GM23338 (cell line): ENCODE measurements at regions not wholly inside any gene's neighbourhood (a gene's known extent, or its start where the extent isn't known, plus 50 kb on each side); places are given as distances from the start of the nearest gene placed in this dataset.

Experiments used
- ATAC-seq: fragments of 200-7000 bp; cut with Tn5 transposase; 3 replicates; pipeline ENCODE4 v1.9.1; 2020
- DNase-seq: peaks from one replicate; pipeline ENCODE4 v3.0.0-alpha.2; 2015; ENCODE audit warnings: low spot score
- H2AFZ ChIP-seq: fragments of 200-600 bp; sonication (generic); 2 replicates; pipeline ENCODE4 v1.8.0; 2016; ENCODE audit warnings: antibody characterized with exemption, mild to moderate bottlenecking, moderate library complexity
- H3F3A ChIP-seq: fragments of 200-600 bp; sonication (generic); replicated peaks from 2 replicates; pipeline ENCODE4 v1.8.0; 2017; ENCODE audit warnings: antibody characterized with exemption, mixed run types, low read depth
- H3K27ac ChIP-seq: fragments of 200-600 bp; sonication (generic); 2 replicates; pipeline ENCODE4 v1.6.1; 2016; ENCODE audit warnings: low read depth
- H3K27me3 ChIP-seq: fragments of 200-600 bp; sonication (generic); 2 replicates; pipeline ENCODE4 v1.8.0; 2016; ENCODE audit warnings: mild to moderate bottlenecking, mixed run types, moderate library complexity; ENCODE audit not compliant: insufficient read depth
- H3K36me3 ChIP-seq: fragments of 200-600 bp; sonication (generic); 2 replicates; pipeline ENCODE4 v1.8.0; 2016; ENCODE audit warnings: mild to moderate bottlenecking; ENCODE audit not compliant: insufficient read depth
- H3K4me1 ChIP-seq: fragments of 200-600 bp; sonication (generic); 2 replicates; pipeline ENCODE4 v1.8.0; 2016; ENCODE audit warnings: mild to moderate bottlenecking, moderate library complexity; ENCODE audit not compliant: insufficient read depth
- H3K4me2 ChIP-seq: fragments of 200-600 bp; sonication (generic); 2 replicates; pipeline ENCODE4 v1.7.1; 2017; ENCODE audit warnings: mixed run types
- H3K4me3 ChIP-seq: fragments of 200-600 bp; sonication (generic); 2 replicates; pipeline ENCODE4 v1.6.1; 2016; ENCODE audit warnings: mixed run types
- H3K79me2 ChIP-seq: fragments of 200-600 bp; sonication (generic); replicated peaks from 2 replicates; pipeline ENCODE4 v1.8.0; 2017; ENCODE audit warnings: mild to moderate bottlenecking; ENCODE audit not compliant: insufficient read depth
- H3K9me2 ChIP-seq: fragments of 200-600 bp; sonication (generic); 2 replicates; pipeline ENCODE4 v1.8.0; 2017; ENCODE audit not compliant: insufficient read depth
- H4K20me1 ChIP-seq: fragments of 200-600 bp; sonication (generic); replicated peaks from 2 replicates; pipeline ENCODE4 v1.8.0; 2017; ENCODE audit warnings: mild to moderate bottlenecking; ENCODE audit not compliant: insufficient read depth
- H3K27ac Mint-ChIP-seq: 2 replicates; pipeline ENCODE4 v1.8.0; 2020; ENCODE audit warnings: inconsistent platforms, mild to moderate bottlenecking, moderate library complexity, mixed read lengths
- H3K27me3 Mint-ChIP-seq: 3 replicates; pipeline ENCODE4 v1.8.0; 2022; ENCODE audit warnings: low read depth, mild to moderate bottlenecking, moderate library complexity, mixed read lengths, inconsistent platforms; ENCODE audit not compliant: insufficient read depth, poor library complexity
- H3K36me3 Mint-ChIP-seq: 3 replicates; pipeline ENCODE4 v1.8.0; 2021; ENCODE audit warnings: low read depth, mild to moderate bottlenecking, inconsistent platforms, moderate library complexity, mixed read lengths
- H3K4me1 Mint-ChIP-seq: 3 replicates; pipeline ENCODE4 v1.8.0; 2020; ENCODE audit warnings: mild to moderate bottlenecking, inconsistent platforms, mixed read lengths
- H3K4me3 Mint-ChIP-seq: 3 replicates; pipeline ENCODE4 v1.8.0; 2021; ENCODE audit warnings: moderate library complexity, mild to moderate bottlenecking, inconsistent platforms, mixed read lengths
- H3K9me3 Mint-ChIP-seq: 3 replicates; pipeline ENCODE4 v1.8.0; 2020; ENCODE audit warnings: moderate library complexity, mild to moderate bottlenecking, inconsistent platforms, mixed read lengths
- CREB1 ChIP-seq: fragments of 250-450 bp; sonication (Bioruptor Pico); IDR thresholded peaks from 2 replicates; pipeline ENCODE4 v1.5.0; 2020; ENCODE audit warnings: low read depth, mild to moderate bottlenecking, moderate library complexity
- EZH2phosphoT487 ChIP-seq: fragments of 200-600 bp; sonication (generic); IDR thresholded peaks from one replicate; pipeline ENCODE4 v1.8.1; 2018; ENCODE audit warnings: antibody characterized with exemption; ENCODE audit not compliant: unreplicated experiment
- JUNB ChIP-seq: IDR thresholded peaks from one replicate; pipeline ENCODE4 v1.6.1; 2016; ENCODE audit warnings: antibody characterized with exemption; ENCODE audit not compliant: unreplicated experiment
- POLR2AphosphoS5 ChIP-seq: IDR thresholded peaks from 2 replicates; pipeline ENCODE4 v1.6.1; 2016; ENCODE audit warnings: antibody characterized with exemption, low read depth
- ZNF114 ChIP-seq: fragments of 250-450 bp; sonication (Bioruptor Pico); IDR thresholded peaks from 2 replicates; pipeline ENCODE4 v1.5.0; 2020; ENCODE audit warnings: mild to moderate bottlenecking, moderate library complexity
- TF ChIP-seq, protein P1 (sequence below): IDR thresholded peaks from 2 replicates; pipeline ENCODE4 v1.6.1; 2016; ENCODE audit warnings: antibody characterized with exemption
- TF ChIP-seq, protein P2 (sequence below): IDR thresholded peaks from one replicate; pipeline ENCODE4 v1.6.1; 2018; ENCODE audit warnings: antibody characterized with exemption; ENCODE audit not compliant: unreplicated experiment
- TF ChIP-seq, protein P3 (sequence below), 2 experiments: fragments of 200-600 bp in 1 of 2; sonication (generic) in 1 of 2; conservative IDR thresholded peaks; 2 replicates each; pipeline versions ENCODE4 v1.5.1 to v1.6.1; 2016 to 2017; ENCODE audit warnings: antibody characterized with exemption in 2 of 2, low read depth in 2 of 2, mild to moderate bottlenecking in 2 of 2, moderate library complexity in 1 of 2

DNA sequence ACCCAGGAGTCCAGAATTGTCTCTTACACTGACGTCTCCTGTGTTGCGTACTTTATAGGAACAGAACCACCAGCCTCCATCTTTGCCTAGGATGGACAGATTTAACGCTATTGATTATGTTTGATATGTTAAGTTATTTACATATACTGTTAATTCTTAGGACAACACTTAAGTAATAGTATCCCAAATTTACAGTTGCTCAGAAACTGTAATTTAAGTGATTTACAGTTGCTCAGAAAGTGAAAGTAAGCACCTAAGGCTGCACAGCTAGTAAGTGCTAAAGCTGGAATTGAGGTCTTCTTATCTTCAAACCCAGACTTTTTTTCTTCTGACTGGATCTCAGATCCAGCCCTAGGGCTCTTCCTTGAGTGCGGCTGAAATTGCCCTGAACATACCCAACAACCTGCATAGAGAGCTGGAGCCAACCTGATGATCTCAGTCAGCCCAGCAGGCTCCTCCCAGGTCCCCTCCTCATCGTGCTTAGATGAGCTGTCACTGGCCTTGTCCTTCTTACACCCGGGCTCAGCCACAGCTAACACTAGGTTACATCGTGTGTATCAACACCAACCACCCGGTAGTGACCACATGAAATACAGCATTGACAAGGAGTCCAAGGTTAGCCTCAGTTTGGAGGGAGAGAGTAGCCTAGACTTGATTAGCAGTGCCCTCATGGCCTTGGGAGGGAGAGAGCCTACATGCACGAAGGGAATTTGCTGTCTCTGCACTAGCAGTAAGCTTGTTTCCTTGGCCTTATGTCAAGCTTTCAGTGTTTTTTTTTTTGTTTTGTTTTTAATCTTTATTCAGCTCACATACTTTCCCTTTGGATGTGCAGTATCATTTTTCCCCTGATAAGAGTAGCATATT, 111.1 kb upstream of the ARHGAP5 start (continued):
- TF ChIP-seq, protein P1, sequence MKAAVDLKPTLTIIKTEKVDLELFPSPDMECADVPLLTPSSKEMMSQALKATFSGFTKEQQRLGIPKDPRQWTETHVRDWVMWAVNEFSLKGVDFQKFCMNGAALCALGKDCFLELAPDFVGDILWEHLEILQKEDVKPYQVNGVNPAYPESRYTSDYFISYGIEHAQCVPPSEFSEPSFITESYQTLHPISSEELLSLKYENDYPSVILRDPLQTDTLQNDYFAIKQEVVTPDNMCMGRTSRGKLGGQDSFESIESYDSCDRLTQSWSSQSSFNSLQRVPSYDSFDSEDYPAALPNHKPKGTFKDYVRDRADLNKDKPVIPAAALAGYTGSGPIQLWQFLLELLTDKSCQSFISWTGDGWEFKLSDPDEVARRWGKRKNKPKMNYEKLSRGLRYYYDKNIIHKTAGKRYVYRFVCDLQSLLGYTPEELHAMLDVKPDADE, result no peak
- TF ChIP-seq POLR2AphosphoS5 (no peak), EZH2phosphoT487 (no peak)
- TF ChIP-seq, protein P2, sequence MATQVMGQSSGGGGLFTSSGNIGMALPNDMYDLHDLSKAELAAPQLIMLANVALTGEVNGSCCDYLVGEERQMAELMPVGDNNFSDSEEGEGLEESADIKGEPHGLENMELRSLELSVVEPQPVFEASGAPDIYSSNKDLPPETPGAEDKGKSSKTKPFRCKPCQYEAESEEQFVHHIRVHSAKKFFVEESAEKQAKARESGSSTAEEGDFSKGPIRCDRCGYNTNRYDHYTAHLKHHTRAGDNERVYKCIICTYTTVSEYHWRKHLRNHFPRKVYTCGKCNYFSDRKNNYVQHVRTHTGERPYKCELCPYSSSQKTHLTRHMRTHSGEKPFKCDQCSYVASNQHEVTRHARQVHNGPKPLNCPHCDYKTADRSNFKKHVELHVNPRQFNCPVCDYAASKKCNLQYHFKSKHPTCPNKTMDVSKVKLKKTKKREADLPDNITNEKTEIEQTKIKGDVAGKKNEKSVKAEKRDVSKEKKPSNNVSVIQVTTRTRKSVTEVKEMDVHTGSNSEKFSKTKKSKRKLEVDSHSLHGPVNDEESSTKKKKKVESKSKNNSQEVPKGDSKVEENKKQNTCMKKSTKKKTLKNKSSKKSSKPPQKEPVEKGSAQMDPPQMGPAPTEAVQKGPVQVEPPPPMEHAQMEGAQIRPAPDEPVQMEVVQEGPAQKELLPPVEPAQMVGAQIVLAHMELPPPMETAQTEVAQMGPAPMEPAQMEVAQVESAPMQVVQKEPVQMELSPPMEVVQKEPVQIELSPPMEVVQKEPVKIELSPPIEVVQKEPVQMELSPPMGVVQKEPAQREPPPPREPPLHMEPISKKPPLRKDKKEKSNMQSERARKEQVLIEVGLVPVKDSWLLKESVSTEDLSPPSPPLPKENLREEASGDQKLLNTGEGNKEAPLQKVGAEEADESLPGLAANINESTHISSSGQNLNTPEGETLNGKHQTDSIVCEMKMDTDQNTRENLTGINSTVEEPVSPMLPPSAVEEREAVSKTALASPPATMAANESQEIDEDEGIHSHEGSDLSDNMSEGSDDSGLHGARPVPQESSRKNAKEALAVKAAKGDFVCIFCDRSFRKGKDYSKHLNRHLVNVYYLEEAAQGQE, result no peak

DNA sequence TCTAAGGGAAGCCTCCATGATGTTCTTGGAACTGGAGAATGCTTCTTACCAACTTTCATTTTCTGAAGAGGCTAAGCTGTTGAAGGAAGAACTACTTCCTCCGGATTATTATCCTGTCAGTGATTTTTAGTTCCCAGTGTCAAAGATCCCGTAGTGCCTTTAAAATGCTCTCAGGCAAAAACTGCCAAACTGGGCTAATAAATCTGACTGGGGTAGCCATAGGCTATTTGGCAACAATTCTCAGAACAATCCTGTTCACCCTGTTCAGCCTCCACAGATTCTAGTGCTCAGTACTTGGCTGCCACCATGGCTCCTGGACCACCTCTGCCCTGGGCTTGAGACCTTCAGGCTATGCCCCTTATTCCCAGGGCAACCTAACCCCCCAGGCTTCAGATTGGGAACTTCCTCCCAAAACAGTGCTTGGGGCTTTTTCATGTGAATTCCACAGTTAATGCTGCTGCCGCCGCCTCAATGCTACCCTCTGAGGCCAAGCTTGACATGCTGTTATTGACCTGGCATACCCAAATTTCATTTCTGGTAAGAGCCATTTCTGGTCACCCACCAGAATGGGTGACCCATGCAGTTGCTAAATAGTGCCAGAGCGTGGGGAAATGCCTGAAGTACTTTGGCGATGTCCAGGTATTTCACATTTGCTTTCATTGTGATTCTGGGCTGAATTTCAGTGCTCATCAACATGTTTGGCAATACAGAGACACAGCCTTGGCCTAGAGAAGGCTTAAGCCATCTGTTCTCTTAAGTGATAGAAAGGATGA, 110.0 kb upstream of the ARHGAP5 start:
- peaks cover 5% of the 10 kb centered on the region; the same call in 1 of the 2 replicates for H3K9me2 ChIP-seq
- no peaks in the 10 kb centered on the region for H3K4me1 ChIP-seq
- H3K79me2 ChIP-seq, result no peaks in the 10 kb centered on the region
- peak overlapping the region; percentile 52; the same call in 1 of the 2 replicates for H2AFZ ChIP-seq
- no peaks in the 10 kb centered on the region for H4K20me1 ChIP-seq
- Mint-ChIP-seq H3K4me3 (no peak overlapping the region), H3K4me1 (no peaks in the 10 kb centered on the region), H3K9me3 (peaks cover 11% of the 10 kb centered on the region), H3K36me3 (peaks cover 6% of the 10 kb centered on the region; the same call in 1 of the 3 replicates), H3K27ac (no peak overlapping the region), H3K27me3 (peaks cover 4% of the 10 kb centered on the region)
- ATAC-seq (no peak), DNase-seq (no peak)
- no peak overlapping the region for H3K4me3 ChIP-seq
- no peaks in the 10 kb centered on the region for H3K27me3 ChIP-seq
- no peaks in the 10 kb centered on the region for H3F3A ChIP-seq
- H3K27ac ChIP-seq, result no peak overlapping the region
- H3K4me2 ChIP-seq, result no peak overlapping the region
- no peaks in the 10 kb centered on the region for H3K36me3 ChIP-seq
- TF ChIP-seq ZNF114, result no peak
- TF ChIP-seq JUNB, result no peak
- TF ChIP-seq, protein P3, sequence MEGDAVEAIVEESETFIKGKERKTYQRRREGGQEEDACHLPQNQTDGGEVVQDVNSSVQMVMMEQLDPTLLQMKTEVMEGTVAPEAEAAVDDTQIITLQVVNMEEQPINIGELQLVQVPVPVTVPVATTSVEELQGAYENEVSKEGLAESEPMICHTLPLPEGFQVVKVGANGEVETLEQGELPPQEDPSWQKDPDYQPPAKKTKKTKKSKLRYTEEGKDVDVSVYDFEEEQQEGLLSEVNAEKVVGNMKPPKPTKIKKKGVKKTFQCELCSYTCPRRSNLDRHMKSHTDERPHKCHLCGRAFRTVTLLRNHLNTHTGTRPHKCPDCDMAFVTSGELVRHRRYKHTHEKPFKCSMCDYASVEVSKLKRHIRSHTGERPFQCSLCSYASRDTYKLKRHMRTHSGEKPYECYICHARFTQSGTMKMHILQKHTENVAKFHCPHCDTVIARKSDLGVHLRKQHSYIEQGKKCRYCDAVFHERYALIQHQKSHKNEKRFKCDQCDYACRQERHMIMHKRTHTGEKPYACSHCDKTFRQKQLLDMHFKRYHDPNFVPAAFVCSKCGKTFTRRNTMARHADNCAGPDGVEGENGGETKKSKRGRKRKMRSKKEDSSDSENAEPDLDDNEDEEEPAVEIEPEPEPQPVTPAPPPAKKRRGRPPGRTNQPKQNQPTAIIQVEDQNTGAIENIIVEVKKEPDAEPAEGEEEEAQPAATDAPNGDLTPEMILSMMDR (conservative IDR thresholded peaks at IDR 0.05; ENCODE audit: low read depth in 2 of 2), result no peak
- no peak for TF ChIP-seq CREB1 (CRISPR knock-in tag)
- TF ChIP-seq, protein P2, result no peak
